ENCODE measurements at regions not wholly inside any gene's neighbourhood (a gene's known extent, or its start where the extent isn't known, plus 50 kb on each side); places are given as distances from the start of the nearest gene placed in this dataset.

GRCh38 chr7:156096771-156097538 is 284.7 kb upstream of the SHH start:
- DNase-seq (ENCODE audit: low spot score), result no peak
- H3K4me3 ChIP-seq (ENCODE audit: severe bottlenecking), result no peak overlapping the region
- no peaks in the 10 kb centered on the region for H3K27me3 ChIP-seq (ENCODE audit: insufficient read depth, poor library complexity, severe bottlenecking)
- H3K36me3 ChIP-seq (ENCODE audit: low read depth), result no peaks in the 10 kb centered on the region
- peaks cover under 1% of the 10 kb centered on the region for H3K9me3 ChIP-seq (ENCODE audit: severe bottlenecking)
- no peak for ATAC-seq (ENCODE audit: low read depth)
- H3K27ac ChIP-seq (ENCODE audit: poor library complexity, severe bottlenecking), result no peak overlapping the region
- no peaks in the 10 kb centered on the region for H3K4me1 ChIP-seq (ENCODE audit: insufficient read depth, poor library complexity, severe bottlenecking)
- TF ChIP-seq, protein P1, sequence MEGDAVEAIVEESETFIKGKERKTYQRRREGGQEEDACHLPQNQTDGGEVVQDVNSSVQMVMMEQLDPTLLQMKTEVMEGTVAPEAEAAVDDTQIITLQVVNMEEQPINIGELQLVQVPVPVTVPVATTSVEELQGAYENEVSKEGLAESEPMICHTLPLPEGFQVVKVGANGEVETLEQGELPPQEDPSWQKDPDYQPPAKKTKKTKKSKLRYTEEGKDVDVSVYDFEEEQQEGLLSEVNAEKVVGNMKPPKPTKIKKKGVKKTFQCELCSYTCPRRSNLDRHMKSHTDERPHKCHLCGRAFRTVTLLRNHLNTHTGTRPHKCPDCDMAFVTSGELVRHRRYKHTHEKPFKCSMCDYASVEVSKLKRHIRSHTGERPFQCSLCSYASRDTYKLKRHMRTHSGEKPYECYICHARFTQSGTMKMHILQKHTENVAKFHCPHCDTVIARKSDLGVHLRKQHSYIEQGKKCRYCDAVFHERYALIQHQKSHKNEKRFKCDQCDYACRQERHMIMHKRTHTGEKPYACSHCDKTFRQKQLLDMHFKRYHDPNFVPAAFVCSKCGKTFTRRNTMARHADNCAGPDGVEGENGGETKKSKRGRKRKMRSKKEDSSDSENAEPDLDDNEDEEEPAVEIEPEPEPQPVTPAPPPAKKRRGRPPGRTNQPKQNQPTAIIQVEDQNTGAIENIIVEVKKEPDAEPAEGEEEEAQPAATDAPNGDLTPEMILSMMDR (IDR thresholded peaks at IDR 0.05; ENCODE audit: poor library complexity, severe bottlenecking), result no peak

DNA sequence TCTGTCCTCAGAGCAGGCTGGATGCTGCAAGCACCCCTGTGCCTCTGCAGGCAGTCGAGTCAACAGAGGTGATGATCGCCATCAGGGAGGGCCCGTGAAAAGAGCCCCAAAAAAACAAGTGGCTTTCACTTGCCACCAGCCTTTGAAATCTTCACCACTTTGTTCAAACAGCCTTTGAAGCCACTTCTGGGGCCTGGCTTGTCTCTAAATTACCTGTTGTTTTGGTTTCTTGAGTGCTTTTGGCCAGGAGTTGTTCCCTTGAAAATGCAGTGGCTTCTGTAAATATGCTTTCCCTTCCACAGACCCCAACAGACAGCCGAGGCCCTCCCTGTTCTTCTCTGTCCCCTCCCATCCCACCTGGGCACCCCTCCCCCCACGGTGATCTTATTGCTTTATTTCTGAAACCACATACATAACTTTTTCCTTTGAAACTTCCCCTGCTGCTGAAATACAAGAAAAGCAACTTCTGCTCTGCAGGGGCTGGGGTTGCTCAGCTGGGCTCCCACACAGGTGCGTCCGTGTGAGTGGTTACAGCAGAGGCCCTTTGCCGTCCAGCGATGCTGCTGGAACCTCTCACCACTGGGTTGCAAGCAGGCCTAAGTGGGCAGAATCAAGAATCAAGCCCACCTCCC is 283.8 kb upstream of the SHH start:
- H3K27me3 ChIP-seq (ENCODE audit: insufficient read depth, poor library complexity, severe bottlenecking), result no peaks in the 10 kb centered on the region

DNA sequence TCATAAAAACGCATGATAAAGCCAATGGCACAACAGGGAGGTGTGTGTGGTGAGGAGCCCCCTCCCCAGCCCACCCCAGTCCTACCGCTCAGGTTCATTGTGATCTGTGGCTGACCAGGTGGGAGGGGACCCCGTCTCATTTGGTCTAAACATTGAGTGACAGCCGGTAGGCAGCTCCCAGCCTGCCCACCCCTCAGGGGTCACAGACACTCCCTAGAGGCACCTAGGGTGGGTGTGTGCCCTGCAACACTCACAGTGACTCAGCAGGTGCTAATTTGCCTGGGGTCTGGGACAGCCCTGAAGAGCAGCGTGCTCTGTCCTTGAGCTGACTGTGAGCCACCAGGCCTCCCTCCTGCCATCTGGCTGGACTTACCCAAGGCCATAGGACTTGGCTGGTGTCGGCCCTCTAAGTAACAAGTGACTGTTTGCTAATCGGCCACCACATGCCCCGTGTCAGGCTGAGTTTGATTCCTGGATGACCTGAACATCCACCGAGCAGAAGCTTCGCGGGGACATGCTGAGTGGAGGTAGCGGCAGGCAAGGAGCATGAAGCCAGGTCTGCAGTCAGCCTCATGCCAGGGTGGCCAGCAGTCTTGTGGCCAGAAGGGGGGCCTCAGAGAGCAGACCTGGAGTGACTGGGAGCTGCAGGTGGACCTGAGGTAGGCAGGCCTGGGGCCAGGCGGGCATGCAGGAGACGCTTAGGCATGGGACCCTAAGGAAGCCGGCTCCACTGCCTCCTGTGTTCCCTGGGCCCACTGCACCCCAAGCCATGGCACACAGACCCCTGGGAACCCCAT is 282.3 kb upstream of the SHH start:
- Histone ChIP-seq H3K27ac (ENCODE audit: poor library complexity, severe bottlenecking) (no peak overlapping the region), H3K9me3 (ENCODE audit: severe bottlenecking) (no peaks in the 10 kb centered on the region), H3K4me1 (ENCODE audit: insufficient read depth, poor library complexity, severe bottlenecking) (no peaks in the 10 kb centered on the region), H3K4me3 (ENCODE audit: severe bottlenecking) (no peak overlapping the region), H3K27me3 (ENCODE audit: insufficient read depth, poor library complexity, severe bottlenecking) (no peaks in the 10 kb centered on the region), H3K36me3 (ENCODE audit: low read depth) (no peaks in the 10 kb centered on the region)
- DNase-seq (ENCODE audit: low spot score), result no peak
- TF ChIP-seq, protein P1 (IDR thresholded peaks at IDR 0.05; ENCODE audit: poor library complexity, severe bottlenecking), result no peak
- no peak for ATAC-seq (ENCODE audit: low read depth)

More for the DNA sequence above, 283.8 kb upstream of the SHH start:
- H3K9me3 ChIP-seq (ENCODE audit: severe bottlenecking), result no peaks in the 10 kb centered on the region
- TF ChIP-seq, protein P1 (IDR thresholded peaks at IDR 0.05; ENCODE audit: poor library complexity, severe bottlenecking), result no peak
- no peaks in the 10 kb centered on the region for H3K4me1 ChIP-seq (ENCODE audit: insufficient read depth, poor library complexity, severe bottlenecking)
- no peak overlapping the region for H3K4me3 ChIP-seq (ENCODE audit: severe bottlenecking)
- DNase-seq (ENCODE audit: low spot score) (no peak), ATAC-seq (ENCODE audit: low read depth) (no peak)
- H3K36me3 ChIP-seq (ENCODE audit: low read depth), result no peaks in the 10 kb centered on the region
- no peak overlapping the region for H3K27ac ChIP-seq (ENCODE audit: poor library complexity, severe bottlenecking)

DNA sequence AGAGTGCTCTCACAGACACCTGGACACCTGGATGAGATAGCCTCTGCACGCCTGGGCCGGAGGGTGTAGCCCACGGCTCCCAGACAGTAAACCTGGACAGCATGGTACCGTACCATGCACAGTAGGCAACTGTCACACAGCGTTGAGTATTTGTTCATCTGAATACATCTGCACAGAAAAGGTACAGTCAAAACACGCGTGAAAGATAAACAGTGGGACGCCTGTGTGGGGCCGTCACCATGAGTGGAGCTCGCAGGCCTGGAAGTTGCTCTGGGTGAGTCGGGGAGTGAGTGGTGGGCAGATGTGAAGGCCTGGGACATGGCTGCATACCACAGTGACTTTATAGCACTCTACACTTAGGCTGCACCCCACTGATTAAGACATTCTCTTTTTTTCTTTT is 280.0 kb upstream of the SHH start:
- Histone ChIP-seq H3K27me3 (ENCODE audit: insufficient read depth, poor library complexity, severe bottlenecking) (no peaks in the 10 kb centered on the region), H3K27ac (ENCODE audit: poor library complexity, severe bottlenecking) (no peak overlapping the region), H3K36me3 (ENCODE audit: low read depth) (no peaks in the 10 kb centered on the region), H3K9me3 (ENCODE audit: severe bottlenecking) (no peaks in the 10 kb centered on the region), H3K4me3 (ENCODE audit: severe bottlenecking) (no peak overlapping the region), H3K4me1 (ENCODE audit: insufficient read depth, poor library complexity, severe bottlenecking) (no peaks in the 10 kb centered on the region)
- TF ChIP-seq, protein P1 (IDR thresholded peaks at IDR 0.05; ENCODE audit: poor library complexity, severe bottlenecking), result no peak
- DNase-seq (ENCODE audit: low spot score) (no peak), ATAC-seq (ENCODE audit: low read depth) (no peak)

Data from RWPE2 (cell line).